HL-60 (cell line): ENCODE measurements at regions not wholly inside any gene's neighbourhood (a gene's known extent, or its start where the extent isn't known, plus 50 kb on each side); places are given as distances from the start of the nearest gene placed in this dataset.

Experiments
- DNase-seq, 2 experiments: peaks; one replicate each; pipeline ENCODE4 v3.0.0-alpha.2; 2010 to 2020; ENCODE audit warnings: low read depth in 1 of 2, low spot score in 1 of 2
- H3K27ac ChIP-seq: fragments of 250-450 bp; sonication (Bioruptor Pico); replicated peaks from 2 replicates; pipeline ENCODE4 v1.5.1; 2020; ENCODE audit warnings: mild to moderate bottlenecking, moderate library complexity
- H3K27me3 ChIP-seq: fragments of 250-450 bp; sonication (Bioruptor Pico); 2 replicates; pipeline ENCODE4 v1.5.1; 2021; ENCODE audit warnings: mild to moderate bottlenecking, moderate library complexity; ENCODE audit not compliant: insufficient read depth, poor library complexity, severe bottlenecking
- H3K4me3 ChIP-seq: replicated peaks from 2 replicates; pipeline ENCODE4 v1.5.1; 2011; ENCODE audit warnings: mild to moderate bottlenecking, control low read depth, low read length; ENCODE audit not compliant: insufficient read depth
- CTCF ChIP-seq: IDR thresholded peaks from one replicate; pipeline ENCODE4 v1.5.1; 2011; ENCODE audit warnings: low read length, control low read depth, inconsistent platforms; ENCODE audit not compliant: insufficient read depth
- GABPA ChIP-seq: IDR thresholded peaks from 2 replicates; pipeline ENCODE4 v1.6.1; 2012; ENCODE audit warnings: low read depth
- POLR2AphosphoS5 ChIP-seq: IDR thresholded peaks from 2 replicates; pipeline ENCODE4 v1.6.1; 2012; ENCODE audit warnings: low read depth
- REST ChIP-seq: IDR thresholded peaks from 2 replicates; pipeline ENCODE4 v1.6.1; 2012; ENCODE audit warnings: low read depth; ENCODE audit not compliant: insufficient replicate concordance
- SPI1 ChIP-seq: IDR thresholded peaks from 2 replicates; pipeline ENCODE4 v1.6.1; 2012; ENCODE audit warnings: low read depth, mild to moderate bottlenecking, borderline replicate concordance

GRCh38 chr18:60452421-60452820, 79.8 kb upstream of the MC4R start:
- no peak for DNase-seq
- no peak overlapping the region for H3K4me3 ChIP-seq
- H3K27me3 ChIP-seq = no peaks in the 10 kb centered on the region
- TF ChIP-seq GABPA (no peak), SPI1 (no peak), CTCF (no peak), REST (no peak), POLR2AphosphoS5 (no peak)
- no peak overlapping the region for H3K27ac ChIP-seq

- DNase-seq = no peak
- Histone ChIP-seq H3K4me3 (no peak overlapping the region), H3K27ac (no peak overlapping the region), H3K27me3 (no peaks in the 10 kb centered on the region)
- TF ChIP-seq POLR2AphosphoS5 (no peak), GABPA (no peak), REST (no peak), SPI1 (no peak), CTCF (no peak)
Measured at GRCh38 chr18:60466677-60467076, 94.1 kb upstream of the MC4R start.

GRCh38 chr18:60469387-60470100, 97.0 kb upstream of the MC4R start:
- TF ChIP-seq SPI1 (no peak), POLR2AphosphoS5 (no peak), GABPA (no peak), CTCF (no peak), REST (no peak)
- H3K4me3 ChIP-seq = no peak overlapping the region

More at GRCh38 chr18:60469387-60470100, 97.0 kb upstream of the MC4R start:
- Histone ChIP-seq H3K27ac (no peak overlapping the region), H3K27me3 (no peaks in the 10 kb centered on the region)
- no peak for DNase-seq
